ENCODE measurements at regions not wholly inside any gene's neighbourhood (a gene's known extent, or its start where the extent isn't known, plus 50 kb on each side); places are given as distances from the start of the nearest gene placed in this dataset.

DNA sequence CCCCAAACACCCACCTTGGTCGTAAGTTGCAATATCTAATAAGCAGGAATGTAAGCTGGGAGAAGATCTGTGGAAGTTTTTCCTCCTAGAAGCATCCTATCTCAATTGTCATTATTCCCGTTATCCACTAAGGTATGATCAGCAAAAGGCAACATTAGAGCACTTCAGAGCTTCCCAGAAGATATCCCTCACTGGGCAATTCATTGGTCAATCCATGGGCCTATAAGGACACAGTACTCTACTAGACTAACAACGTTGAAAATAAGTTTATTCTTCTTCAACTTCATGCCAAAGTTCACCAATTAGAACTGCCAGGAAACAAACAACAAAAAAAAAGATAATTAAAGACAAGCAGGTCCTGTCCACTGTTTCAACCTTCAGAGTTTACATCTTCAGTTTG is 433.0 kb upstream of the POU3F3 start:
- no peak overlapping the region for H3K9ac ChIP-seq (ENCODE audit: low read length)
- no peaks in the 10 kb centered on the region for H4K20me1 ChIP-seq (ENCODE audit: insufficient read depth)
- H3K79me2 ChIP-seq (replicated peaks; ENCODE audit: insufficient read depth, low read length) = no peaks in the 10 kb centered on the region
- H3K36me3 ChIP-seq (ENCODE audit: insufficient read depth, low read length) = no peaks in the 10 kb centered on the region
- no peaks in the 10 kb centered on the region for H3K9me3 ChIP-seq (ENCODE audit: low read length)
- H3K4me3 ChIP-seq (ENCODE audit: low read length) = no peak overlapping the region
- no peak overlapping the region for H3K27ac ChIP-seq (ENCODE audit: low read length)
- no peaks in the 10 kb centered on the region for H3K9me2 ChIP-seq (ENCODE audit: insufficient read depth, low read length)
- no peak overlapping the region for H3K4me2 ChIP-seq (ENCODE audit: low read length)
- H3F3A ChIP-seq (ENCODE audit: insufficient read depth, low read length, poor library complexity, severe bottlenecking) = no peaks in the 10 kb centered on the region
- H3K27me3 ChIP-seq (ENCODE audit: insufficient read depth, low read depth, low read length) = no peaks in the 10 kb centered on the region
- TF ChIP-seq, protein P1, sequence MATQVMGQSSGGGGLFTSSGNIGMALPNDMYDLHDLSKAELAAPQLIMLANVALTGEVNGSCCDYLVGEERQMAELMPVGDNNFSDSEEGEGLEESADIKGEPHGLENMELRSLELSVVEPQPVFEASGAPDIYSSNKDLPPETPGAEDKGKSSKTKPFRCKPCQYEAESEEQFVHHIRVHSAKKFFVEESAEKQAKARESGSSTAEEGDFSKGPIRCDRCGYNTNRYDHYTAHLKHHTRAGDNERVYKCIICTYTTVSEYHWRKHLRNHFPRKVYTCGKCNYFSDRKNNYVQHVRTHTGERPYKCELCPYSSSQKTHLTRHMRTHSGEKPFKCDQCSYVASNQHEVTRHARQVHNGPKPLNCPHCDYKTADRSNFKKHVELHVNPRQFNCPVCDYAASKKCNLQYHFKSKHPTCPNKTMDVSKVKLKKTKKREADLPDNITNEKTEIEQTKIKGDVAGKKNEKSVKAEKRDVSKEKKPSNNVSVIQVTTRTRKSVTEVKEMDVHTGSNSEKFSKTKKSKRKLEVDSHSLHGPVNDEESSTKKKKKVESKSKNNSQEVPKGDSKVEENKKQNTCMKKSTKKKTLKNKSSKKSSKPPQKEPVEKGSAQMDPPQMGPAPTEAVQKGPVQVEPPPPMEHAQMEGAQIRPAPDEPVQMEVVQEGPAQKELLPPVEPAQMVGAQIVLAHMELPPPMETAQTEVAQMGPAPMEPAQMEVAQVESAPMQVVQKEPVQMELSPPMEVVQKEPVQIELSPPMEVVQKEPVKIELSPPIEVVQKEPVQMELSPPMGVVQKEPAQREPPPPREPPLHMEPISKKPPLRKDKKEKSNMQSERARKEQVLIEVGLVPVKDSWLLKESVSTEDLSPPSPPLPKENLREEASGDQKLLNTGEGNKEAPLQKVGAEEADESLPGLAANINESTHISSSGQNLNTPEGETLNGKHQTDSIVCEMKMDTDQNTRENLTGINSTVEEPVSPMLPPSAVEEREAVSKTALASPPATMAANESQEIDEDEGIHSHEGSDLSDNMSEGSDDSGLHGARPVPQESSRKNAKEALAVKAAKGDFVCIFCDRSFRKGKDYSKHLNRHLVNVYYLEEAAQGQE (IDR thresholded peaks at IDR 0.05; ENCODE audit: borderline replicate concordance) = no peak
- no peak for TF ChIP-seq SMC3 (conservative IDR thresholded peaks at IDR 0.05; ENCODE audit: poor library complexity)
- TF ChIP-seq MXI1 (conservative IDR thresholded peaks at IDR 0.05; ENCODE audit: poor library complexity, severe bottlenecking) = no peak
- TF ChIP-seq RAD21 (conservative IDR thresholded peaks at IDR 0.05) = no peak
- no peak for TF ChIP-seq TAF1 (IDR thresholded peaks at IDR 0.05; ENCODE audit: low read depth)
- TF ChIP-seq, protein P2, sequence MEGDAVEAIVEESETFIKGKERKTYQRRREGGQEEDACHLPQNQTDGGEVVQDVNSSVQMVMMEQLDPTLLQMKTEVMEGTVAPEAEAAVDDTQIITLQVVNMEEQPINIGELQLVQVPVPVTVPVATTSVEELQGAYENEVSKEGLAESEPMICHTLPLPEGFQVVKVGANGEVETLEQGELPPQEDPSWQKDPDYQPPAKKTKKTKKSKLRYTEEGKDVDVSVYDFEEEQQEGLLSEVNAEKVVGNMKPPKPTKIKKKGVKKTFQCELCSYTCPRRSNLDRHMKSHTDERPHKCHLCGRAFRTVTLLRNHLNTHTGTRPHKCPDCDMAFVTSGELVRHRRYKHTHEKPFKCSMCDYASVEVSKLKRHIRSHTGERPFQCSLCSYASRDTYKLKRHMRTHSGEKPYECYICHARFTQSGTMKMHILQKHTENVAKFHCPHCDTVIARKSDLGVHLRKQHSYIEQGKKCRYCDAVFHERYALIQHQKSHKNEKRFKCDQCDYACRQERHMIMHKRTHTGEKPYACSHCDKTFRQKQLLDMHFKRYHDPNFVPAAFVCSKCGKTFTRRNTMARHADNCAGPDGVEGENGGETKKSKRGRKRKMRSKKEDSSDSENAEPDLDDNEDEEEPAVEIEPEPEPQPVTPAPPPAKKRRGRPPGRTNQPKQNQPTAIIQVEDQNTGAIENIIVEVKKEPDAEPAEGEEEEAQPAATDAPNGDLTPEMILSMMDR (IDR thresholded peaks at IDR 0.05; ENCODE audit: poor library complexity, severe bottlenecking) = no peak
- no peak for TF ChIP-seq EZH2 (IDR thresholded peaks at IDR 0.05; ENCODE audit: borderline replicate concordance, insufficient read depth, low read length, poor library complexity, severe bottlenecking)
- no peak for TF ChIP-seq EP300 (conservative IDR thresholded peaks at IDR 0.05; ENCODE audit: poor library complexity, severe bottlenecking)
- TF ChIP-seq POLR2AphosphoS5 (IDR thresholded peaks at IDR 0.05) = no peak
- H2AFZ ChIP-seq (ENCODE audit: low read depth, low read length) = no peak overlapping the region

DNA sequence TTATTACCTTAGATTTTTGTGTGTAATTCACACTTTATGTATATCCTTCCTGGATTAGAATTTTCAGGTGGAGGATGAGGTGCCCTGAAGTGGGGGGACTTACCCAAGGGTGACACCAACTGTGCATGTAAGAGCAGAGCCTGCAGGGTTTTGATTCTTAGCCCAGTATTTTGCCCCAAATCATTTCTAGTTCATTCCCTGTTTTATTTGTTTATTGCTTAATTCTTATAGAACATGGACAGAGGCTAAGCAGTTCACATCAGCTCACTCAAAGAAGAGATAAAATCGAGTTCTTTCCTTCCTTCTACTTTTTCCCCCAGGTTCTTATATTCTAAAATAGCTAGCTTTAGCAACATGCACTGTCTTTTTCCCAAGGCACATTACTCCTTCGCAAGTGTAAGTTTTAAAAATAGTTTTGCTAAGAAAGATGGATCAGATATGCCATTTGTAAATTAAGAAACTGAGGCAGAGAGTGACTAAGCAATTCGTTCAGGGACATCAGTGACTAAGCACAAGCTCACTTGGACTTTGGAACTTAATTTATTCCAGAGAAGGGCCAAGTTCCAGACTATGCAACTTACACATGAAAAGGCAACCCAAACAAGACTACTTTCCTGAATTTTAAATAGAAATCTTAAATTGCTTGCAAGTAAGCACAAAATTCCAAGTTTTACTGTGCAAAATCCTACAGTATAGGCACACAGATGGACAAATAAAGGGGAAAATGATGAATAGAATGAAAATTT is 427.9 kb upstream of the POU3F3 start:
- Histone ChIP-seq H3K4me3 (ENCODE audit: low read length) (no peak overlapping the region), H3K9ac (ENCODE audit: low read length) (no peak overlapping the region), H3K9me2 (ENCODE audit: insufficient read depth, low read length) (no peaks in the 10 kb centered on the region), H3K27me3 (ENCODE audit: insufficient read depth, low read depth, low read length) (no peaks in the 10 kb centered on the region), H3F3A (ENCODE audit: insufficient read depth, low read length, poor library complexity, severe bottlenecking) (no peaks in the 10 kb centered on the region), H3K79me2 (replicated peaks; ENCODE audit: insufficient read depth, low read length) (no peaks in the 10 kb centered on the region), H3K4me2 (ENCODE audit: low read length) (no peak overlapping the region), H2AFZ (ENCODE audit: low read depth, low read length) (no peak overlapping the region), H4K20me1 (ENCODE audit: insufficient read depth) (no peaks in the 10 kb centered on the region), H3K27ac (ENCODE audit: low read length) (no peak overlapping the region), H3K9me3 (ENCODE audit: low read length) (no peaks in the 10 kb centered on the region), H3K36me3 (ENCODE audit: insufficient read depth, low read length) (no peaks in the 10 kb centered on the region)
- TF ChIP-seq RAD21 (conservative IDR thresholded peaks at IDR 0.05) = no peak
- TF ChIP-seq EZH2 (IDR thresholded peaks at IDR 0.05; ENCODE audit: borderline replicate concordance, insufficient read depth, low read length, poor library complexity, severe bottlenecking) = no peak
